ENCODE measurements at regions not wholly inside any gene's neighbourhood (a gene's known extent, or its start where the extent isn't known, plus 50 kb on each side); places are given as distances from the start of the nearest gene placed in this dataset.

GRCh38 chr4:173585876-173586572 is 56.0 kb upstream of the HAND2 start:
- TF ChIP-seq, protein P1, sequence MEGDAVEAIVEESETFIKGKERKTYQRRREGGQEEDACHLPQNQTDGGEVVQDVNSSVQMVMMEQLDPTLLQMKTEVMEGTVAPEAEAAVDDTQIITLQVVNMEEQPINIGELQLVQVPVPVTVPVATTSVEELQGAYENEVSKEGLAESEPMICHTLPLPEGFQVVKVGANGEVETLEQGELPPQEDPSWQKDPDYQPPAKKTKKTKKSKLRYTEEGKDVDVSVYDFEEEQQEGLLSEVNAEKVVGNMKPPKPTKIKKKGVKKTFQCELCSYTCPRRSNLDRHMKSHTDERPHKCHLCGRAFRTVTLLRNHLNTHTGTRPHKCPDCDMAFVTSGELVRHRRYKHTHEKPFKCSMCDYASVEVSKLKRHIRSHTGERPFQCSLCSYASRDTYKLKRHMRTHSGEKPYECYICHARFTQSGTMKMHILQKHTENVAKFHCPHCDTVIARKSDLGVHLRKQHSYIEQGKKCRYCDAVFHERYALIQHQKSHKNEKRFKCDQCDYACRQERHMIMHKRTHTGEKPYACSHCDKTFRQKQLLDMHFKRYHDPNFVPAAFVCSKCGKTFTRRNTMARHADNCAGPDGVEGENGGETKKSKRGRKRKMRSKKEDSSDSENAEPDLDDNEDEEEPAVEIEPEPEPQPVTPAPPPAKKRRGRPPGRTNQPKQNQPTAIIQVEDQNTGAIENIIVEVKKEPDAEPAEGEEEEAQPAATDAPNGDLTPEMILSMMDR (IDR thresholded peaks at IDR 0.05): no peak
- no peak for TF ChIP-seq POLR2A (IDR thresholded peaks at IDR 0.05)
- no peak for TF ChIP-seq EP300 (IDR thresholded peaks at IDR 0.05)
- no peak for TF ChIP-seq POLR2AphosphoS5 (IDR thresholded peaks at IDR 0.05)
